Stomach (tissue), 4 donors: ENCODE measurements at regions not wholly inside any gene's neighbourhood (a gene's known extent, or its start where the extent isn't known, plus 50 kb on each side); places are given as distances from the start of the nearest gene placed in this dataset.

Experiments
- EP300 ChIP-seq: sonication (generic); formaldehyde crosslinking; IDR thresholded peaks from one replicate; pipeline ENCODE4 v1.6.1; 2017; ENCODE audit warnings: antibody characterized with exemption
- TF ChIP-seq, protein P1 (sequence below), 7 experiments: fragments of 450-650 bp in 4 of 7; fragments of 200-600 bp in 3 of 7; sonication (generic) in 3 of 7; IDR thresholded peaks; one replicate each; pipeline ENCODE4 v1.5.1; 2016 to 2019; ENCODE audit warnings: antibody characterized with exemption in 7 of 7, control low read depth in 2 of 7, mild to moderate bottlenecking in 1 of 7

DNA sequence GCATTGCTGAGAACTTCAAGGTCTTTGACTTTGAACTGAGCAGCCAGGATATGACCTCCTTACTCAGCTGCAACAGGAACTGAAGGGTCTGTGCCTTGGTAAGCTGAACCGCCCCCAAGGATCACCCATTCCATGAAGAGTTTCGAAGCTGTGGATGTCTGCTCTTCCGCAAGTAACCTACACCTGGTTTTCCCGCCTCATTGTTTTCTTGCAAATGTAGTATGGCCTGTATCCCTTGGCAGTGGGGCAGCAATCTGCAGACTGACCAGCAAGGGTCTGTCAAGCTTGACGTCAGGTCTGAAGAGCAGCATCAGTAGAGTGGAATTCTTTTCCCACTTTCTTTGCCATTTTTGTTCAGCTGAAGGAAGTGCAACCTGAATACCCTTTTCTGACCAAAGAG is 62.6 kb upstream of the RAB12 start:
- TF ChIP-seq EP300: no peak
- TF ChIP-seq, protein P1, sequence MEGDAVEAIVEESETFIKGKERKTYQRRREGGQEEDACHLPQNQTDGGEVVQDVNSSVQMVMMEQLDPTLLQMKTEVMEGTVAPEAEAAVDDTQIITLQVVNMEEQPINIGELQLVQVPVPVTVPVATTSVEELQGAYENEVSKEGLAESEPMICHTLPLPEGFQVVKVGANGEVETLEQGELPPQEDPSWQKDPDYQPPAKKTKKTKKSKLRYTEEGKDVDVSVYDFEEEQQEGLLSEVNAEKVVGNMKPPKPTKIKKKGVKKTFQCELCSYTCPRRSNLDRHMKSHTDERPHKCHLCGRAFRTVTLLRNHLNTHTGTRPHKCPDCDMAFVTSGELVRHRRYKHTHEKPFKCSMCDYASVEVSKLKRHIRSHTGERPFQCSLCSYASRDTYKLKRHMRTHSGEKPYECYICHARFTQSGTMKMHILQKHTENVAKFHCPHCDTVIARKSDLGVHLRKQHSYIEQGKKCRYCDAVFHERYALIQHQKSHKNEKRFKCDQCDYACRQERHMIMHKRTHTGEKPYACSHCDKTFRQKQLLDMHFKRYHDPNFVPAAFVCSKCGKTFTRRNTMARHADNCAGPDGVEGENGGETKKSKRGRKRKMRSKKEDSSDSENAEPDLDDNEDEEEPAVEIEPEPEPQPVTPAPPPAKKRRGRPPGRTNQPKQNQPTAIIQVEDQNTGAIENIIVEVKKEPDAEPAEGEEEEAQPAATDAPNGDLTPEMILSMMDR (IDR thresholded peaks at IDR 0.05): no peak
